Thoracic aorta (tissue), 2 donors: ENCODE measurements at regions not wholly inside any gene's neighbourhood (a gene's known extent, or its start where the extent isn't known, plus 50 kb on each side); places are given as distances from the start of the nearest gene placed in this dataset.

ENCODE experiments used
- ATAC-seq: fragments of 150-250 bp; one replicate; pipeline ENCODE4 v1.8.0; 2017; ENCODE audit warnings: low read depth; ENCODE audit not compliant: insufficient number of reproducible peaks, low FRiP score
- DNase-seq: peaks from one replicate; pipeline ENCODE4 v3.0.0-alpha.2; 2020; ENCODE audit warnings: low spot score
- H3K27ac ChIP-seq, 2 donors: fragments of 200-600 bp; sonication (generic); 1 replicate in 1 of 2; 2 replicates in 1 of 2; pipeline ENCODE4 v1.5.1; 2016; ENCODE audit warnings: mild to moderate bottlenecking in 2 of 2, moderate library complexity in 2 of 2
- H3K27me3 ChIP-seq: fragments of 200-600 bp; sonication (generic); replicated peaks from 2 replicates; pipeline ENCODE4 v1.6.0; 2016; ENCODE audit warnings: mild to moderate bottlenecking; ENCODE audit not compliant: insufficient read depth
- H3K36me3 ChIP-seq: fragments of 200-600 bp; sonication (generic); one replicate; pipeline ENCODE4 v1.5.1; 2016
- H3K4me1 ChIP-seq, 2 donors: fragments of 200-600 bp; sonication (generic); 1 replicate in 1 of 2; 2 replicates in 1 of 2; pipeline versions ENCODE4 v1.5.1 to v1.6.0; 2016; ENCODE audit warnings: low read depth in 2 of 2, mild to moderate bottlenecking in 1 of 2; ENCODE audit not compliant: control insufficient read depth in 1 of 2
- H3K4me3 ChIP-seq: fragments of 200-600 bp; sonication (generic); 2 replicates; pipeline ENCODE4 v1.5.1; 2016; ENCODE audit warnings: mild to moderate bottlenecking
- H3K9me3 ChIP-seq: fragments of 200-600 bp; sonication (generic); 2 replicates; pipeline ENCODE4 v1.5.1; 2016
- TF ChIP-seq, protein P1 (sequence below): fragments of 200-600 bp; sonication (generic); IDR thresholded peaks from one replicate; pipeline ENCODE4 v1.5.1; 2019; ENCODE audit warnings: antibody characterized with exemption

DNA sequence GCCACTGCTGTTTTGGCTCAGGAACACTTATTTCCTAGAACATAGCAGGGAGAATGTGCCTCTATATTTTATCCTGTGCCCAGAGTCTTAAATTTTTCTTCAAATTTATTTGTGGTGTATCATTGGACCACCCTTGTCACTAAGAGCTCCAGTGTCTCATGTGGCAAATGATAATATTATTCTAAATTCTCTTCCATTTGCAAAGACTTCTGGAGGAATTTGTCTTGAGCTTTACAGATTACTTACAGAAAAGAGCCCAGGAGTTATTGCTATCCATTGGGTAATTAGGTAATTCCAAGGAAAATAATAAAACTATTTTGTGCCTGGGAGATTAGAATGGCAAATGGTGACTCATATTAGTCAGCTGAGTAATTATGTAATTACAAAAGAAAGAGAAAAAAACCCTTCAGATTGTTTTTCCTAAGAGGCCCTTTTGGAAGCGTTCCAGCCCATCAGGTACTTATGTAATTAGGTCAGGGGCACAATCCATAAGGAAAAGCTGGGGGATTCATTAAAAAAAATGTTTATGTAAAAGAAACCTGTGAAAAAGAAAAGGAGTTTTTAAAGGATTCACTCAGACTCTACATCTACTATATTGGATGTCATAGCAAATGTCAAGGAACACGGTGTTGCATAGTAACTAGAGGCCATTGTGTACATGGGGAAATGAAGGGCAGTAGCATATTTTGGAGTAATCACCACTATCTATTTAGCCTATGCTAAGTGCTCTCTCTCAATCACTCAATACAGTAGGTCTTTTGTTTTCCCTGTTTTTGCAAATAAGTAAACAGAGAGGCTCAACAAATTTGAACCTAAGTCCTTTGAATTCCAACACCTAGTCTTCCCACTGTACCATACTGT lies 380.9 kb upstream of the RARB start:
- TF ChIP-seq, protein P1, sequence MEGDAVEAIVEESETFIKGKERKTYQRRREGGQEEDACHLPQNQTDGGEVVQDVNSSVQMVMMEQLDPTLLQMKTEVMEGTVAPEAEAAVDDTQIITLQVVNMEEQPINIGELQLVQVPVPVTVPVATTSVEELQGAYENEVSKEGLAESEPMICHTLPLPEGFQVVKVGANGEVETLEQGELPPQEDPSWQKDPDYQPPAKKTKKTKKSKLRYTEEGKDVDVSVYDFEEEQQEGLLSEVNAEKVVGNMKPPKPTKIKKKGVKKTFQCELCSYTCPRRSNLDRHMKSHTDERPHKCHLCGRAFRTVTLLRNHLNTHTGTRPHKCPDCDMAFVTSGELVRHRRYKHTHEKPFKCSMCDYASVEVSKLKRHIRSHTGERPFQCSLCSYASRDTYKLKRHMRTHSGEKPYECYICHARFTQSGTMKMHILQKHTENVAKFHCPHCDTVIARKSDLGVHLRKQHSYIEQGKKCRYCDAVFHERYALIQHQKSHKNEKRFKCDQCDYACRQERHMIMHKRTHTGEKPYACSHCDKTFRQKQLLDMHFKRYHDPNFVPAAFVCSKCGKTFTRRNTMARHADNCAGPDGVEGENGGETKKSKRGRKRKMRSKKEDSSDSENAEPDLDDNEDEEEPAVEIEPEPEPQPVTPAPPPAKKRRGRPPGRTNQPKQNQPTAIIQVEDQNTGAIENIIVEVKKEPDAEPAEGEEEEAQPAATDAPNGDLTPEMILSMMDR: no peak
- no peaks in the 10 kb centered on the region for H3K9me3 ChIP-seq
- ATAC-seq: no peak
- no peak overlapping the region for H3K4me3 ChIP-seq
- no peak overlapping the region for H3K27ac ChIP-seq
- peaks cover 23 to 49% of the 10 kb centered on the region in 2 donors for H3K4me1 ChIP-seq
- no peaks in the 10 kb centered on the region for H3K27me3 ChIP-seq
- no peaks in the 10 kb centered on the region for H3K36me3 ChIP-seq
- no peak for DNase-seq

GRCh38 chr3:25049304-25049703 lies 378.8 kb upstream of the RARB start:
- TF ChIP-seq, protein P1: no peak
- no peaks in the 10 kb centered on the region for H3K27me3 ChIP-seq
- no peak overlapping the region for H3K4me3 ChIP-seq
- no peaks in the 10 kb centered on the region for H3K9me3 ChIP-seq
- peaks cover 14 to 30% of the 10 kb centered on the region in 2 donors for H3K4me1 ChIP-seq
- H3K27ac ChIP-seq: no peak overlapping the region
- no peaks in the 10 kb centered on the region for H3K36me3 ChIP-seq
- DNase-seq (no peak), ATAC-seq (no peak)

- TF ChIP-seq, protein P1: no peak
- peaks cover 0 to 7% of the 10 kb centered on the region in 2 donors for H3K4me1 ChIP-seq
- H3K9me3 ChIP-seq: no peaks in the 10 kb centered on the region
- H3K4me3 ChIP-seq: no peak overlapping the region
- no peaks in the 10 kb centered on the region for H3K27me3 ChIP-seq
- ATAC-seq (no peak), DNase-seq (no peak)
- H3K36me3 ChIP-seq: no peaks in the 10 kb centered on the region
- no peak overlapping the region for H3K27ac ChIP-seq
Observed at GRCh38 chr3:25053360-25053759, 374.7 kb upstream of the RARB start.

DNA sequence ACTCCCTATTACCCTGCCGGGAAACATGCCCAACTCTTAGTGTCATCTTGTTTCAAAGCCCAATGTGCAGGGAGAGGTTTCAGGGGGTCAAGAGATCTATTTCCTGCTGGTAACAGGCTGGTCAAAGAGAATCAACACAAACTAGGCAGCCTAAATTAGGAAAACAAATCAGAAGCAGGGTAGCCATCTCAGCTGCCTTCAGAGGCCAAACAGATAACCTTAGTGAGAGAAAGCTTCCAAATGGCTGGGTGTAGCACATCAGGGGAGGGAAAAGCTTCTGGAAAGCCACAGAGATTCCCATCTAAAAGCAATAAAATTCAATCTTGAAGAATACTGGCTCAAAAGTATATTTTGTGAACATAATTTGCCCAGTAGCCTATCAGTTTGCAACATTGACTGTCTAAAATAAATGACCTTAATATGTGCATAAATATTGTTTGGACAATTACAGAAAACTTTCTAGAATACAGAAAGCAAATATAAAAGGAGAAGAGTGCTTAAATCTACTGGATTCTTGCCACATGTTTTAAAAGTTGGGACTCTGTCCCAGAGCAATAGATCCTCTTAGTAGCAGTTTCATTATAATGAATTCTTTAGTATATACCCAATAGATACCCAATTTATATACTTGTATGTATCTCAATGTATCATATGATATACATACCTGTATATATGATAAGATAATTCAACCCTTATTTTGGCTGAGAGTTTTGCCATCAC lies 371.9 kb upstream of the RARB start:
- Histone ChIP-seq H3K27me3 (no peaks in the 10 kb centered on the region), H3K27ac (no peak overlapping the region), H3K4me1 (peaks cover 0 to 7% of the 10 kb centered on the region in 2 donors), H3K4me3 (no peak overlapping the region), H3K9me3 (no peaks in the 10 kb centered on the region), H3K36me3 (no peaks in the 10 kb centered on the region)
- DNase-seq: no peak
- TF ChIP-seq, protein P1: no peak
- ATAC-seq: no peak

- Histone ChIP-seq H3K27me3 (no peaks in the 10 kb centered on the region), H3K4me1 (peaks cover 0 to 7% of the 10 kb centered on the region in 2 donors), H3K27ac (no peak overlapping the region), H3K36me3 (no peaks in the 10 kb centered on the region), H3K4me3 (no peak overlapping the region), H3K9me3 (no peaks in the 10 kb centered on the region)
- ATAC-seq (no peak), DNase-seq (no peak)
- TF ChIP-seq, protein P1: no peak
Observed at GRCh38 chr3:25056803-25057351, 371.2 kb upstream of the RARB start.
